Activated naive CD8-positive, alpha-beta T cell (primary cell): ENCODE measurements at regions not wholly inside any gene's neighbourhood (a gene's known extent, or its start where the extent isn't known, plus 50 kb on each side); places are given as distances from the start of the nearest gene placed in this dataset.

Source experiments
- H3K27ac Mint-ChIP-seq: one replicate; pipeline ENCODE4 v1.8.0; 2021; ENCODE audit warnings: mixed read lengths
- H3K27me3 Mint-ChIP-seq: one replicate; pipeline ENCODE4 v1.8.0; 2021; ENCODE audit warnings: mixed read lengths
- H3K36me3 Mint-ChIP-seq: one replicate; pipeline ENCODE4 v1.8.0; 2021; ENCODE audit warnings: mixed read lengths
- H3K4me1 Mint-ChIP-seq: one replicate; pipeline ENCODE4 v1.8.0; 2021; ENCODE audit warnings: low read depth, mixed read lengths
- H3K4me3 Mint-ChIP-seq: one replicate; pipeline ENCODE4 v1.8.0; 2021; ENCODE audit warnings: mild to moderate bottlenecking, mixed read lengths
- H3K9me3 Mint-ChIP-seq: one replicate; pipeline ENCODE4 v1.8.0; 2021; ENCODE audit warnings: low read depth, mixed read lengths

GRCh38 chr1:29459620-29459945 is 223.3 kb downstream of the PTPRU start:
- Mint-ChIP-seq H3K27ac (no peak overlapping the region), H3K9me3 (no peaks in the 10 kb centered on the region), H3K36me3 (no peaks in the 10 kb centered on the region), H3K4me3 (no peak overlapping the region), H3K27me3 (peaks cover 4% of the 10 kb centered on the region), H3K4me1 (no peaks in the 10 kb centered on the region)

- Mint-ChIP-seq H3K9me3 (no peaks in the 10 kb centered on the region), H3K4me1 (no peaks in the 10 kb centered on the region), H3K27me3 (peaks cover 4% of the 10 kb centered on the region), H3K27ac (no peak overlapping the region), H3K4me3 (no peak overlapping the region), H3K36me3 (no peaks in the 10 kb centered on the region)
Measured at GRCh38 chr1:29458737-29459619, 222.7 kb downstream of the PTPRU start.

- Mint-ChIP-seq H3K36me3 (no peaks in the 10 kb centered on the region), H3K4me3 (no peak overlapping the region), H3K9me3 (no peaks in the 10 kb centered on the region), H3K27ac (no peak overlapping the region), H3K4me1 (no peaks in the 10 kb centered on the region), H3K27me3 (peaks cover 5% of the 10 kb centered on the region)
Measured at GRCh38 chr1:29457496-29458368, 221.4 kb downstream of the PTPRU start.

- Mint-ChIP-seq H3K27me3 (peaks cover 5% of the 10 kb centered on the region), H3K27ac (no peak overlapping the region), H3K4me1 (no peaks in the 10 kb centered on the region), H3K4me3 (no peak overlapping the region), H3K9me3 (no peaks in the 10 kb centered on the region), H3K36me3 (no peaks in the 10 kb centered on the region)
Measured at GRCh38 chr1:29456685-29457435, 220.5 kb downstream of the PTPRU start.

GRCh38 chr1:29455781-29456180 is 219.5 kb downstream of the PTPRU start:
- Mint-ChIP-seq H3K4me3 (no peak overlapping the region), H3K4me1 (no peaks in the 10 kb centered on the region), H3K9me3 (no peaks in the 10 kb centered on the region), H3K27ac (no peak overlapping the region), H3K36me3 (no peaks in the 10 kb centered on the region), H3K27me3 (peaks cover 5% of the 10 kb centered on the region)

- Mint-ChIP-seq H3K36me3 (no peaks in the 10 kb centered on the region), H3K27me3 (peaks cover 5% of the 10 kb centered on the region), H3K4me3 (no peak overlapping the region), H3K9me3 (no peaks in the 10 kb centered on the region), H3K4me1 (no peaks in the 10 kb centered on the region), H3K27ac (no peak overlapping the region)
Measured at GRCh38 chr1:29454616-29455380, 218.5 kb downstream of the PTPRU start.

GRCh38 chr1:29453502-29454240 is 217.3 kb downstream of the PTPRU start:
- Mint-ChIP-seq H3K4me1 (no peaks in the 10 kb centered on the region), H3K27ac (no peak overlapping the region), H3K36me3 (no peaks in the 10 kb centered on the region), H3K4me3 (no peak overlapping the region), H3K27me3 (peaks cover 5% of the 10 kb centered on the region), H3K9me3 (no peaks in the 10 kb centered on the region)

- peaks cover 5% of the 10 kb centered on the region for H3K27me3 Mint-ChIP-seq
- no peaks in the 10 kb centered on the region for H3K9me3 Mint-ChIP-seq
- H3K27ac Mint-ChIP-seq, result no peak overlapping the region
- H3K4me1 Mint-ChIP-seq, result no peaks in the 10 kb centered on the region
- H3K4me3 Mint-ChIP-seq, result no peak overlapping the region
- no peaks in the 10 kb centered on the region for H3K36me3 Mint-ChIP-seq
Measured at GRCh38 chr1:29452463-29453230, 216.3 kb downstream of the PTPRU start.

- H3K9me3 Mint-ChIP-seq, result no peaks in the 10 kb centered on the region
- no peak overlapping the region for H3K4me3 Mint-ChIP-seq
- H3K27me3 Mint-ChIP-seq, result peaks cover 5% of the 10 kb centered on the region
- H3K4me1 Mint-ChIP-seq, result no peaks in the 10 kb centered on the region
- no peaks in the 10 kb centered on the region for H3K36me3 Mint-ChIP-seq
- H3K27ac Mint-ChIP-seq, result no peak overlapping the region
Measured at GRCh38 chr1:29451368-29451892, 215.1 kb downstream of the PTPRU start.

GRCh38 chr1:29450591-29450990 is 214.3 kb downstream of the PTPRU start:
- Mint-ChIP-seq H3K27ac (no peak overlapping the region), H3K4me3 (no peak overlapping the region), H3K9me3 (no peaks in the 10 kb centered on the region), H3K36me3 (no peaks in the 10 kb centered on the region), H3K27me3 (peaks cover 3% of the 10 kb centered on the region), H3K4me1 (no peaks in the 10 kb centered on the region)

- no peaks in the 10 kb centered on the region for H3K9me3 Mint-ChIP-seq
- H3K4me1 Mint-ChIP-seq, result no peaks in the 10 kb centered on the region
- H3K36me3 Mint-ChIP-seq, result no peaks in the 10 kb centered on the region
- peaks cover 3% of the 10 kb centered on the region for H3K27me3 Mint-ChIP-seq
- H3K4me3 Mint-ChIP-seq, result no peak overlapping the region
- no peak overlapping the region for H3K27ac Mint-ChIP-seq
Measured at GRCh38 chr1:29448456-29449235, 212.3 kb downstream of the PTPRU start.

- no peaks in the 10 kb centered on the region for H3K4me1 Mint-ChIP-seq
- no peaks in the 10 kb centered on the region for H3K36me3 Mint-ChIP-seq
- H3K9me3 Mint-ChIP-seq, result no peaks in the 10 kb centered on the region
- peaks cover 1% of the 10 kb centered on the region for H3K27me3 Mint-ChIP-seq
- H3K4me3 Mint-ChIP-seq, result no peak overlapping the region
- H3K27ac Mint-ChIP-seq, result no peak overlapping the region
Measured at GRCh38 chr1:29447368-29447767, 211.0 kb downstream of the PTPRU start.
